Muscle layer of colon (tissue), 2 donors: ENCODE measurements at regions not wholly inside any gene's neighbourhood (a gene's known extent, or its start where the extent isn't known, plus 50 kb on each side); places are given as distances from the start of the nearest gene placed in this dataset.

Experiments used
- H3K27ac ChIP-seq: one replicate; pipeline ENCODE4 v1.7.0; 2013; ENCODE audit warnings: low read depth, mild to moderate bottlenecking, low read length, moderate library complexity
- H3K27me3 ChIP-seq, 2 donors: one replicate each; pipeline ENCODE4 v1.7.0; 2013; ENCODE audit warnings: low read length in 2 of 2, mild to moderate bottlenecking in 2 of 2; ENCODE audit not compliant: insufficient read depth in 2 of 2, control insufficient read depth in 1 of 2
- H3K36me3 ChIP-seq: one replicate; pipeline ENCODE4 v1.7.0; 2013; ENCODE audit warnings: mild to moderate bottlenecking, low read length; ENCODE audit not compliant: insufficient read depth
- H3K4me1 ChIP-seq: one replicate; pipeline ENCODE4 v1.7.0; 2013; ENCODE audit warnings: mild to moderate bottlenecking, low read length; ENCODE audit not compliant: insufficient read depth
- H3K4me3 ChIP-seq, 2 donors: one replicate each; pipeline ENCODE4 v1.7.0; 2013; ENCODE audit warnings: low read length in 2 of 2, low read depth in 1 of 2, mild to moderate bottlenecking in 1 of 2, moderate library complexity in 1 of 2
- H3K9ac ChIP-seq: one replicate; pipeline ENCODE4 v1.7.0; 2013; ENCODE audit warnings: low read length
- H3K9me3 ChIP-seq: one replicate; pipeline ENCODE4 v1.7.0; 2013; ENCODE audit warnings: mild to moderate bottlenecking, low read length
- donor health status: abdominal sarcoma.
- donor health status: Adenocarcinoma of cecum.

DNA sequence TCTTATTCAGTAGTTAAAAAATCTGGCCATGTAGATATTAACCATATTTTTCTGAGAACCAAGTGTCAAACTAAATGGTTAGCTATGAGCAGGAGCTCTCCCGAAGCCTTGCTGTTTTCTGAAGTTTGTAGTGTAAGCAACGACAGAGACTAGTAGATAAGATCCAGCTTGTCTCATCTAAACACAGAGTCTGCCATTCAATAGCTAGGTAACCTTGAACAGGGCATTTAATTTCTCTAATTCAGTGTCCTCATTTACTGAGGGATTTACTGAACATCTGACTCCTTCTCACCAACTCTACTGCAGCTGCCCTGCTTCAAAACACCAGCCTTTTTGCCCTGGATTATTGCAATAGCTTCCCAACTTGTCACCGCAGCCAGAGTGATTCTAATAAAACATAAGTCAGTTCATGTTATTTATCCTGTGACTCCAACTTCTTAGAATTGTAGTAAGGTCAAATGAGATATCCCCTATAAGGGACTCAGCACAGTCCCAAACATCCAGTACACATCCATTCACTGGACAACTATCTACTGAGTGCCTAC, 337.0 kb downstream of the PLK2 start:
- Histone ChIP-seq H3K36me3 (no peaks in the 10 kb centered on the region), H3K9me3 (no peaks in the 10 kb centered on the region), H3K4me1 (no peaks in the 10 kb centered on the region), H3K27me3 (no peaks in the 10 kb centered on the region), H3K27ac (no peak overlapping the region), H3K9ac (no peak overlapping the region), H3K4me3 (no peak overlapping the region)

DNA sequence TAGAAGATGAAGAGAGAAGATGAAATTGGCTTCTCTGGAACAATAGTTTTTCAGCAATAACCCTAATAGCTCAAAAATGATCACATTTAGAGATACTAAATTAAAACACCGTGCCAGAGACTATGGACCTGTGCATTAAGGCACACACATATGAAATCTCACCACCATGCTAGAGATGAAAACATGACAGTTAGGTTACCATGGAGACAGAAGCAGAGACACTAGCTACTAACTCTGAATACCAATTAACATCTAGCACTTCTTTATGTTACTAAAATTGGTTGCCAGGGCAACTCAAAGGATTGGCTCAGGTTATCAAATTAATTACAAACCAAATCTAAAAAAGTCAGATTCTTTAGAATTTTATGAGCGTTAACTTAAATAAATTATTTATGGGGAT, 337.7 kb downstream of the PLK2 start:
- Histone ChIP-seq H3K27me3 (no peaks in the 10 kb centered on the region), H3K36me3 (no peaks in the 10 kb centered on the region), H3K9ac (no peak overlapping the region)

DNA sequence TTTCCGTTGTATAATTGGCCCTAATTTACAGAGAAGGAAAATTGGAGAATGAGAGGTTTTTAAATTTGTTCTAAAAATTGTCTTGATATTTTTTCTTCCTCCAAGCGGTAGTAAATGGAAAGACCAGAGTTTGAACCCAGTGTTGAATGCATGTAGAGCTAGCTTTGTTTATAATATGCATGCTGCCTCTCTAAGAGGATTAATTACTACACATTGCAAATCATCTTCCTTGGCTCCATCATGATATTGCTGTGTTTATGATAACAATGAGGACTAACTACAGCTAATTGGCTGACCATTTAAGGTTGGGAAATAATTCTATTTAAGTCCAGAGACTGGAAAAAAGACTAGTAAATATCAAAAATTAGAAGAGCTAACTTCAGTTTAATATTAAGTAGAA, 338.5 kb downstream of the PLK2 start:
- Histone ChIP-seq H3K27ac (no peak overlapping the region), H3K9ac (no peak overlapping the region), H3K36me3 (no peaks in the 10 kb centered on the region), H3K27me3 (no peaks in the 10 kb centered on the region), H3K4me3 (no peak overlapping the region), H3K4me1 (no peaks in the 10 kb centered on the region), H3K9me3 (no peaks in the 10 kb centered on the region)

More for the DNA sequence above, 337.7 kb downstream of the PLK2 start:
- no peak overlapping the region for H3K27ac ChIP-seq
- H3K4me1 ChIP-seq, result no peaks in the 10 kb centered on the region
- H3K9me3 ChIP-seq, result no peaks in the 10 kb centered on the region
- no peak overlapping the region for H3K4me3 ChIP-seq

DNA sequence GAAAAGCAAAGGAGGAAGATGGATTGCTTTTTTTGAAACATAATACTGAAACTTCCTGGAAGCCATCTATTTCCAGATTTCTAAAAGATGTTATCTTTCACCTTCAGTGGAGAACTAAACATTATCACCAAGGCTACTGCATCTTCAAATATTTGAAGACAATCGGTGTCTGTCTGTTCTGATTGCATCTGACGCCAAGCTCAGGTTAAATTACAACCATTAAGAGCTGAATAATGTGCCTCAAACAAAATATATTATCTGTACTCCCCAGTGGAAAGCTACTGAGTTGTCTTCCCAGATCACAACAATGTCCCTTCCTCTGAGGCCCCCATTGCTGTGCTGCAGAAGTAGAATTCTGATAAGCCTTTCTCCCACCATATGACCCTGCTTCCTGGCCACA, 342.3 kb downstream of the PLK2 start:
- no peaks in the 10 kb centered on the region for H3K27me3 ChIP-seq
- H3K4me1 ChIP-seq, result no peaks in the 10 kb centered on the region
- no peak overlapping the region for H3K9ac ChIP-seq
- no peaks in the 10 kb centered on the region for H3K9me3 ChIP-seq
- no peaks in the 10 kb centered on the region for H3K36me3 ChIP-seq
- H3K4me3 ChIP-seq, result no peak overlapping the region
- no peak overlapping the region for H3K27ac ChIP-seq

DNA sequence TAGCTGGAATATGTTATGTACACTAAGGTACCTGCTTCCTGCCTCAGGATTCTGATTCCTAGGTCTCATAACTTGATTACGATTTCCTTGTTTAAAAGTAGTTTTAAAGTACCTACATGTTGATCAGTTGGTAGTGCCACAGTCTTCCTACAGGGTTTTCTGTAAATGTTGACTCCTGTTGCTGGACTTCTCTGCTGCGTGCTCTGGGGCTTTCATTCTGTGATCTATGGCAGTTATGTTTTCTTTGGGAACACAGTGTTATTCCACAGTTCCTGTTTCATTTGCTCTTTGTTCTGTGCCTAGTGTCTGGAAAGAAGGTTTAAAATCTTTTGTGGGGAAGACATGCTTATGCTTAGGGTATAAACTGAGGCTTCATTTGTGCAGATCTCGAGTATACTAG, 343.5 kb downstream of the PLK2 start:
- Histone ChIP-seq H3K9me3 (no peaks in the 10 kb centered on the region), H3K27me3 (no peaks in the 10 kb centered on the region), H3K36me3 (no peaks in the 10 kb centered on the region), H3K27ac (no peak overlapping the region), H3K4me1 (no peaks in the 10 kb centered on the region), H3K4me3 (no peak overlapping the region), H3K9ac (no peak overlapping the region)

DNA sequence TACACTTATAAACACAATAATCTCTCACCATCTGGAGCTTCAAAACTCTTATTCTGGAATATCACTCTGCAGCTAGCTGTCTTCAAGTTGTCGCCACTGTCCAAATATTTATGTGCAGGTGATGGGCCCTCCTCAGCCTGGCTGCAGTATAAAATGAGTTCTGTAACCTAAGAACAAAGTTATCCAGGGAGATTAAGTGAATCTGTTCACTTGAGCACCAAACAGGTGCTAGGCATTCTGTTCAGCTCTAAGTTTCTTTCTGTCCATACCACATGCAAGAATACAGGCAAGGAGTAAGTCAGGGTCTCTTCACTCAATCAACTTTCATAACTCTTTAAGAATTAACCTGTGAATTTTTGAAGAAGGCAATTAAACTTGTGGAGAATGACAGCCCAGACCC, 344.1 kb downstream of the PLK2 start:
- Histone ChIP-seq H3K9me3 (no peaks in the 10 kb centered on the region), H3K27me3 (no peaks in the 10 kb centered on the region), H3K4me3 (no peak overlapping the region), H3K9ac (no peak overlapping the region), H3K27ac (no peak overlapping the region), H3K4me1 (no peaks in the 10 kb centered on the region), H3K36me3 (no peaks in the 10 kb centered on the region)

DNA sequence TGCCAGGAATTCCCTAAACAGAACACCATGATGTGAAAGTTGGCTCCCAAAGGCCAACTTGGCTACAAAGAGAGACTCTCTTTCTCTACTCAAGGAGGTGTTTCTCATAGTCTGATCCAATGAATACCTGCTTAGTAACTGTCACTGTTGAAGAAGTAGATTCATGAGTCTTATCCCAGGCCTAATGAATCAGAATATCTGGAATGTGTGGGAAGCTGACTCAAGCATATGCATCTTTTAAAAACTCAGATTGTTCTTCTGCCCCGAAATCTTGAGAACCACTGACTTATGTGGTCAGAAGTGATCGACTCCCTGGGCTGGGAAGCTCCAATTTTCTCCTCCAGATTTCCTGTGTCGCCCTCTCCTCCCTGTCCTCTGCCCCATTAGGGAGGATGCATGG, 345.6 kb downstream of the PLK2 start:
- H3K9ac ChIP-seq, result no peak overlapping the region
- no peaks in the 10 kb centered on the region for H3K9me3 ChIP-seq
- H3K27ac ChIP-seq, result no peak overlapping the region
- H3K27me3 ChIP-seq, result no peaks in the 10 kb centered on the region
- H3K4me3 ChIP-seq, result no peak overlapping the region
- H3K36me3 ChIP-seq, result no peaks in the 10 kb centered on the region
- no peaks in the 10 kb centered on the region for H3K4me1 ChIP-seq

DNA sequence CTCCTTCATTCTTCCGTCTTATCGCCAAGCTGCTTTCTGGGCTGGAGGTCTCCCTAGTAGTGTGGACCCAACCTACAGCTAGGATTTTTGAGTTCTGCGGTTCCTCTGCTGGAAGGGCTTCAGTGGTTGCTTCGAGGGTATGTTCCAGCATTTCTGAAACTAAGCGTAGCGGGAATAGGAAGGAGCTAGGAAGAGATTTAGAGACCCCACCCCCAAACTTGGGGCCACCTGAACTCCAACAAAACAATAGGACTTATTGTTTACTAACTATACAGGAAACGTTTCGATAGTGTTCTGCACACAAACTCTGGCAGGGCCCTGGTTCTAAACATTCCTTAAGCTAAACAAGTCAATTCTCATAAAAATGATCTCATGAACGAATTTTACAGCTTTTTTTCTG, 346.7 kb downstream of the PLK2 start:
- no peaks in the 10 kb centered on the region for H3K36me3 ChIP-seq
- no peaks in the 10 kb centered on the region for H3K4me1 ChIP-seq
- no peaks in the 10 kb centered on the region for H3K27me3 ChIP-seq
- no peak overlapping the region for H3K4me3 ChIP-seq
- no peak overlapping the region for H3K9ac ChIP-seq
- no peaks in the 10 kb centered on the region for H3K9me3 ChIP-seq
- no peak overlapping the region for H3K27ac ChIP-seq

DNA sequence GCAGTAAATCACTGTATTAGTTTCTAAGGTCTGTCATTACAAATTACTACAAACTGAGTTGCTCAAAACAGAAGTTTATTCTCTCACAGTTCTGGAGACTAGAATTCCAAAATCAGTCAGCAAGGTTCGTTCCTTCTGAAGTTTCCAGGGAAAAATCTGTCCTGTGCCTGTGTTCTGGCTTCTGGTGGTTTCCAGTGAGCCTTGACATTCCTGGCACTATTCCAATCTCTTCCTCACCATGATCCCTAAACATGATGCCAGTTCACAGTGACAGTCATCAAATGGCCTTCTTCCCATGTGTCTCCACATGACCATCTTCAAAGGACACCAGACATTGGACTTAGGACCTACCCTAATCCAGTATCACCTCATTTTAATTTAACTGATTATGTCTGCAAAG, 351.4 kb downstream of the PLK2 start:
- Histone ChIP-seq H3K4me1 (no peaks in the 10 kb centered on the region), H3K27ac (no peak overlapping the region), H3K9ac (no peak overlapping the region), H3K36me3 (no peaks in the 10 kb centered on the region), H3K9me3 (no peaks in the 10 kb centered on the region), H3K4me3 (no peak overlapping the region), H3K27me3 (no peaks in the 10 kb centered on the region)

DNA sequence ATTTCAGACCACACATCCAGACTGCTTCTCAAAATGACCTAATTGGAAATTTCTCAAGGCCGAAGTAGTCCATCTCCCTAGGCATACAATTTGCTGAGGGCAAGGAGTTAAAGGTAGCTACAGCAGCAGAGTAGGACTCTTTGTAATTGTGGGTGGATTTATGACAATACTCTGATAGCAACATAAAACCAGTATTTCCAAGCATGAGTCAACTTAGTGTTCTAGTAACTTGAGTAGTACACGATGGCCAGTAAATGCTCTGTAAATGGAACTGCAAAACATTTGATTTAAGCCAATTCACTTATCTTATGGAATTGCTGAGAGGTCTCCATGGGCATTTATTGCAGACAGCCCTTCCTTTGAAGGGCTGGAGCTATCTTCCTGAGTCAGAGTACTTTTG, 352.2 kb downstream of the PLK2 start:
- Histone ChIP-seq H3K4me3 (no peak overlapping the region), H3K36me3 (no peaks in the 10 kb centered on the region), H3K9me3 (no peaks in the 10 kb centered on the region), H3K27ac (no peak overlapping the region), H3K9ac (no peak overlapping the region), H3K4me1 (no peaks in the 10 kb centered on the region), H3K27me3 (no peaks in the 10 kb centered on the region)

DNA sequence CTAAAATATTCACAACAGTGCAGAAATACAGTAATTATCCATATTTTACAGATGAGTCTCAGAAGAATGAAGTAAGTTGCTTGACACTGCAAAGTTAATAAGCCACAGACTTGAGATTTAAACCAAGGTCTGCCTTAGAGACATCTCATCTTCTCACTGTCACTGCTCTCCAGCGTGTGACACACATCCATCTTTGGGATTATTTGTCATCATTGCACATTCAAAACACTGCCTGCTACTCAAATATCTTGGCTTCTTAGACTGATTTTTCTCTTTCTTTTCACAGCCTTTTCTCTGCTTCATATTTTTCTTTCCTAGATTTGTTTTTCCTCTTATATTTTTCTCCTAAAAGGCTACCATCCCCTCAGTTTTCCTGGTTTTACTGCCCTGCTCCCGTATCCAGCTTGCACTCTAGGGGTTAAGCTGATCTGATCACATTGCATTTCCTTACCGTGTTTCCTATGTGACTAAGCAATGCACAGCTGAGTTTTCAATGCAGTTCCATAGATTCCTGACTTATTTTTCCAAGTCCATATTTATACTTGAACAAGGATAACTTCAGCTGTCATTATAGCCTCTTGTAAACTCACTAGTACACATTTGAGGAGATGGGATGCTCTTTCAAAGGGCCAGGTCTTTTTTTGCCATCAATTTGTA, 353.0 kb downstream of the PLK2 start:
- Histone ChIP-seq H3K9ac (no peak overlapping the region), H3K4me3 (no peak overlapping the region), H3K27ac (no peak overlapping the region), H3K9me3 (no peaks in the 10 kb centered on the region), H3K36me3 (no peaks in the 10 kb centered on the region), H3K27me3 (no peaks in the 10 kb centered on the region), H3K4me1 (no peaks in the 10 kb centered on the region)

DNA sequence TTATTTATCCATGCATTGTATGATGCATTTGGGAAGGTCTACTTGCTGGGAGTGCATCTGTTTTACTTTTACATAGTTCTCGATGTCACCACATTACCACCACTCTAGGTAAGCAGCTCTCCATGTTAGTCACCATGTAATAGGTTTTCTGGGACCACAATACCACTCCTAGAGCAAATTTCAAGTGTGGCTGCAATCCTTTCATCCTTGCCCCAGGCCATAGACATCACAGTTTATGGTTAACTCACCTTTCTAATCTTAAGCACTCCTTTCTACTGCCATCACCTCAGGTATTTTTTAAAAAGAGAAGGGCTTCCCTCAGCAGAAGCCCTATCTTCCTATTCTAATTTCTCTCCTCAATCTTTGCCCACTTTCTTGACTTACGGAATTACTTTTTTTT, 354.1 kb downstream of the PLK2 start:
- Histone ChIP-seq H3K9me3 (no peaks in the 10 kb centered on the region), H3K9ac (no peak overlapping the region), H3K27me3 (no peaks in the 10 kb centered on the region), H3K27ac (no peak overlapping the region), H3K4me1 (no peaks in the 10 kb centered on the region), H3K36me3 (no peaks in the 10 kb centered on the region), H3K4me3 (no peak overlapping the region)
